GM10266 (cell line): ENCODE measurements at regions not wholly inside any gene's neighbourhood (a gene's known extent, or its start where the extent isn't known, plus 50 kb on each side); places are given as distances from the start of the nearest gene placed in this dataset.

Experiments used
- DNase-seq: peaks from one replicate; pipeline ENCODE4 v3.0.0; 2012; ENCODE audit errors: extremely low spot score
- CTCF ChIP-seq: IDR thresholded peaks from 2 replicates; pipeline ENCODE4 v1.5.1; 2012; ENCODE audit warnings: mild to moderate bottlenecking, low read depth; ENCODE audit not compliant: control insufficient read depth, insufficient read depth; ENCODE audit errors: missing control alignments

GRCh38 chr9:23483566-23483965 lies 342.5 kb downstream of the ELAVL2 start:
- DNase-seq: no peak
- TF ChIP-seq CTCF: no peak

- peak; percentile 43 for TF ChIP-seq CTCF
- DNase-seq: peak; percentile 15
These were observed 333.7 kb downstream of the ELAVL2 start for GRCh38 chr9:23492126-23493002.

- no peak for DNase-seq
- no peak for TF ChIP-seq CTCF
These were observed 332.8 kb downstream of the ELAVL2 start for GRCh38 chr9:23493219-23493618.

GRCh38 chr9:23496489-23497136 lies 329.4 kb downstream of the ELAVL2 start:
- no peak for TF ChIP-seq CTCF
- DNase-seq: no peak

- TF ChIP-seq CTCF: no peak
- no peak for DNase-seq
These were observed 328.9 kb downstream of the ELAVL2 start for GRCh38 chr9:23497137-23497504.

GRCh38 chr9:23502004-23502403 lies 324.0 kb downstream of the ELAVL2 start:
- TF ChIP-seq CTCF: no peak
- DNase-seq: no peak

- DNase-seq: no peak
- no peak for TF ChIP-seq CTCF
These were observed 303.1 kb downstream of the ELAVL2 start for GRCh38 chr9:23522952-23523351.
